Frontal cortex (tissue), 3 donors: ENCODE measurements at regions not wholly inside any gene's neighbourhood (a gene's known extent, or its start where the extent isn't known, plus 50 kb on each side); places are given as distances from the start of the nearest gene placed in this dataset.
"Not testable (repeated sequence)": the region's sequence is repeated elsewhere in the genome, so short reads cannot be mapped to it uniquely, and the experiment has no call there.

Experiments
- DNase-seq, 2 donors: peaks; one replicate each; pipeline ENCODE4 v3.0.0; 2012; ENCODE audit warnings: low spot score in 2 of 2
- FAIRE-seq: peaks from 2 replicates; lab custom pipeline; 2012; peaks lifted over from hg19 to GRCh38; lab: Jason Lieb, UNC
- donor health status: control.
- donor health status: control.
- donor health status: control.

GRCh38 chr7:112939574-112940313, 146.9 kb downstream of the GPR85 start:
- FAIRE-seq = peak; percentile 95
- DNase-seq = peak; percentile 93 to 94

- no peak for DNase-seq
- no peak for FAIRE-seq
These were observed 147.6 kb downstream of the GPR85 start for GRCh38 chr7:112938863-112939573.

- DNase-seq = no peak
- no peak for FAIRE-seq
These were observed 147.6 kb upstream of the TMEM168 start for GRCh38 chr7:112937651-112938415.

- no peak for DNase-seq
- FAIRE-seq = no peak
These were observed 143.4 kb upstream of the TMEM168 start for GRCh38 chr7:112933598-112933997.

GRCh38 chr7:112930787-112931186, 140.6 kb upstream of the TMEM168 start:
- DNase-seq (peak in 1 of 2 donors; percentile 54), FAIRE-seq (peak; percentile 74)

- FAIRE-seq (no peak), DNase-seq (no peak)
These were observed 139.2 kb upstream of the TMEM168 start for GRCh38 chr7:112929421-112929820.

GRCh38 chr7:112926018-112926417, 135.8 kb upstream of the TMEM168 start:
- FAIRE-seq = no peak

GRCh38 chr7:112922546-112922945, 132.4 kb upstream of the TMEM168 start:
- DNase-seq, FAIRE-seq: not testable (repeated sequence)

More at GRCh38 chr7:112926018-112926417, 135.8 kb upstream of the TMEM168 start:
- no peak for DNase-seq

- DNase-seq, FAIRE-seq: not testable (repeated sequence)
These were observed 126.2 kb upstream of the TMEM168 start for GRCh38 chr7:112916431-112916830.

GRCh38 chr7:112908086-112908485, 117.9 kb upstream of the TMEM168 start:
- FAIRE-seq (no peak), DNase-seq (no peak)

- FAIRE-seq (no peak), DNase-seq (no peak)
These were observed 117.5 kb upstream of the TMEM168 start for GRCh38 chr7:112907658-112908057.

- DNase-seq = no peak
- no peak for FAIRE-seq
These were observed 115.8 kb upstream of the TMEM168 start for GRCh38 chr7:112905950-112906349.

GRCh38 chr7:112905413-112905812, 115.2 kb upstream of the TMEM168 start:
- no peak for DNase-seq
- FAIRE-seq = no peak

GRCh38 chr7:112898432-112899290, 108.5 kb upstream of the TMEM168 start:
- FAIRE-seq (no peak), DNase-seq (no peak)

- FAIRE-seq (no peak), DNase-seq (no peak)
These were observed 107.7 kb upstream of the TMEM168 start for GRCh38 chr7:112897839-112898431.

- DNase-seq (no peak), FAIRE-seq (no peak)
These were observed 105.9 kb upstream of the TMEM168 start for GRCh38 chr7:112896026-112896601.

GRCh38 chr7:112892263-112892662, 102.1 kb upstream of the TMEM168 start:
- FAIRE-seq = no peak
- DNase-seq = no peak

GRCh38 chr7:112891698-112892097, 101.5 kb upstream of the TMEM168 start:
- no peak for FAIRE-seq

More at GRCh38 chr7:112891698-112892097, 101.5 kb upstream of the TMEM168 start:
- DNase-seq = no peak
